ENCODE measurements at regions not wholly inside any gene's neighbourhood (a gene's known extent, or its start where the extent isn't known, plus 50 kb on each side); places are given as distances from the start of the nearest gene placed in this dataset.

DNA sequence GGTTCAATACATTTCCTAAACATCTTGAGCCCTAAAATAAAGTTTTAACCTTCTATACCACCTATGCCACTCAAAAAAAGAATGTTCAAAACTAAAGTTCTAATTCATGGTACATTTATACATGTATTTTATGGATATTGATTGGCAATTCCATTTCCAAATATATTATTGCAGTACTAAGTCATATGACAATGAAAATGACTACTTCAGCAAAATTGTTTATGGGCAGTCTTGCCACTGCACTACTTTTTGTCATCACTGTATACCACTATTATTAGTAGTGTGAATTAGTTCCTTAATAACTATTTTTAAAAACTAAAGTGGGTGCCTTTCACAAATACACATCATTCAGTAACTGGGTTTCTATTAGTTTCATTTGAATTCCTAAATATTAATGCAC is 199.6 kb upstream of the CYLC2 start:
- ATAC-seq = no peak

DNA sequence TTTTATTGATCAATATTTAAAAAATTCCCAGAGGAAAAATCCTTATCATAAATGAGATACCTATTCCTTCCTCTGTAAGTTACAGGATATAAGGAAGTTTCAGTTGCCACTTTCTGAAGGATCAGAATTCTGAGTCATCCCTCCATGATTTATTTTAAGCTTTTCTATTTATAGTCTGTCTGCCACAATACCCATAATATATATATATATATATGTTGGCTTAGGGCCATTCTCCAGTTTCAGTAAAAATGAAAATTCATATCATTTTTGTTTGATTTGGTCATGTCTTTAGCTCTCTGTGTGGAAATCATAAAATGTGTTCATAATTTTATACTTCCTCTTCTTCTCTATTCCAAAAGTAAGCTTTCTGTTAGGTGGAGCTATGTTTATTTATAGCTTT is 215.8 kb upstream of the CYLC2 start:
- H3K27ac ChIP-seq (ENCODE audit: low read length) = no peak overlapping the region
- ChIA-PET POLR2A (no interaction called here), CTCF (no interaction called here)
- H3K4me1 ChIP-seq (ENCODE audit: control insufficient read depth, insufficient read depth, low read length) = no peaks in the 10 kb centered on the region
- H3K27me3 ChIP-seq (ENCODE audit: control insufficient read depth, insufficient read depth, low read length) = no peaks in the 10 kb centered on the region
- DNase-seq (ENCODE audit: low read depth, low spot score) (no peak), ATAC-seq (no peak)
- TF ChIP-seq, protein P1, sequence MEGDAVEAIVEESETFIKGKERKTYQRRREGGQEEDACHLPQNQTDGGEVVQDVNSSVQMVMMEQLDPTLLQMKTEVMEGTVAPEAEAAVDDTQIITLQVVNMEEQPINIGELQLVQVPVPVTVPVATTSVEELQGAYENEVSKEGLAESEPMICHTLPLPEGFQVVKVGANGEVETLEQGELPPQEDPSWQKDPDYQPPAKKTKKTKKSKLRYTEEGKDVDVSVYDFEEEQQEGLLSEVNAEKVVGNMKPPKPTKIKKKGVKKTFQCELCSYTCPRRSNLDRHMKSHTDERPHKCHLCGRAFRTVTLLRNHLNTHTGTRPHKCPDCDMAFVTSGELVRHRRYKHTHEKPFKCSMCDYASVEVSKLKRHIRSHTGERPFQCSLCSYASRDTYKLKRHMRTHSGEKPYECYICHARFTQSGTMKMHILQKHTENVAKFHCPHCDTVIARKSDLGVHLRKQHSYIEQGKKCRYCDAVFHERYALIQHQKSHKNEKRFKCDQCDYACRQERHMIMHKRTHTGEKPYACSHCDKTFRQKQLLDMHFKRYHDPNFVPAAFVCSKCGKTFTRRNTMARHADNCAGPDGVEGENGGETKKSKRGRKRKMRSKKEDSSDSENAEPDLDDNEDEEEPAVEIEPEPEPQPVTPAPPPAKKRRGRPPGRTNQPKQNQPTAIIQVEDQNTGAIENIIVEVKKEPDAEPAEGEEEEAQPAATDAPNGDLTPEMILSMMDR (IDR thresholded peaks at IDR 0.05) = no peak
- TF ChIP-seq SIN3A (IDR thresholded peaks at IDR 0.05; ENCODE audit: borderline replicate concordance, insufficient read depth, low read depth, low read length) (no peak), TCF7L2 (IDR thresholded peaks at IDR 0.05; ENCODE audit: low read depth, low read length) (no peak), POLR2AphosphoS5 (IDR thresholded peaks at IDR 0.05; ENCODE audit: low read depth, low read length) (no peak)
- TF ChIP-seq, protein P2, sequence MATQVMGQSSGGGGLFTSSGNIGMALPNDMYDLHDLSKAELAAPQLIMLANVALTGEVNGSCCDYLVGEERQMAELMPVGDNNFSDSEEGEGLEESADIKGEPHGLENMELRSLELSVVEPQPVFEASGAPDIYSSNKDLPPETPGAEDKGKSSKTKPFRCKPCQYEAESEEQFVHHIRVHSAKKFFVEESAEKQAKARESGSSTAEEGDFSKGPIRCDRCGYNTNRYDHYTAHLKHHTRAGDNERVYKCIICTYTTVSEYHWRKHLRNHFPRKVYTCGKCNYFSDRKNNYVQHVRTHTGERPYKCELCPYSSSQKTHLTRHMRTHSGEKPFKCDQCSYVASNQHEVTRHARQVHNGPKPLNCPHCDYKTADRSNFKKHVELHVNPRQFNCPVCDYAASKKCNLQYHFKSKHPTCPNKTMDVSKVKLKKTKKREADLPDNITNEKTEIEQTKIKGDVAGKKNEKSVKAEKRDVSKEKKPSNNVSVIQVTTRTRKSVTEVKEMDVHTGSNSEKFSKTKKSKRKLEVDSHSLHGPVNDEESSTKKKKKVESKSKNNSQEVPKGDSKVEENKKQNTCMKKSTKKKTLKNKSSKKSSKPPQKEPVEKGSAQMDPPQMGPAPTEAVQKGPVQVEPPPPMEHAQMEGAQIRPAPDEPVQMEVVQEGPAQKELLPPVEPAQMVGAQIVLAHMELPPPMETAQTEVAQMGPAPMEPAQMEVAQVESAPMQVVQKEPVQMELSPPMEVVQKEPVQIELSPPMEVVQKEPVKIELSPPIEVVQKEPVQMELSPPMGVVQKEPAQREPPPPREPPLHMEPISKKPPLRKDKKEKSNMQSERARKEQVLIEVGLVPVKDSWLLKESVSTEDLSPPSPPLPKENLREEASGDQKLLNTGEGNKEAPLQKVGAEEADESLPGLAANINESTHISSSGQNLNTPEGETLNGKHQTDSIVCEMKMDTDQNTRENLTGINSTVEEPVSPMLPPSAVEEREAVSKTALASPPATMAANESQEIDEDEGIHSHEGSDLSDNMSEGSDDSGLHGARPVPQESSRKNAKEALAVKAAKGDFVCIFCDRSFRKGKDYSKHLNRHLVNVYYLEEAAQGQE (IDR thresholded peaks at IDR 0.05; ENCODE audit: insufficient read depth in 1 of 2, low read depth in 2 of 2, low read length in 1 of 2) = no peak
- H3K4me3 ChIP-seq (ENCODE audit: low read depth in 2 of 2, low read length in 2 of 2) = no peak overlapping the region
- intact Hi-C loops (cut with micrococcal nuclease; ENCODE audit: unreplicated experiment) = no loop called here
- H3K9me3 ChIP-seq (ENCODE audit: control insufficient read depth, insufficient read depth, low read depth, low read length) = no peaks in the 10 kb centered on the region
- no peaks in the 10 kb centered on the region for H3K36me3 ChIP-seq (ENCODE audit: control insufficient read depth, insufficient read depth, low read length)
- BruUV-seq (replicated peaks) = no TSS peak
- in situ Hi-C loops (cut with HindIII; ENCODE audit: low pct_unique_long_range_greater_than_20kb, low sequenced_read_pairs) = no loop called here

More for the DNA sequence above, 199.6 kb upstream of the CYLC2 start:
- Histone ChIP-seq H3K36me3 (ENCODE audit: control insufficient read depth, insufficient read depth, low read length) (no peaks in the 10 kb centered on the region), H3K4me3 (ENCODE audit: low read depth in 2 of 2, low read length in 2 of 2) (no peak overlapping the region), H3K27ac (ENCODE audit: low read length) (no peak overlapping the region), H3K9me3 (ENCODE audit: control insufficient read depth, insufficient read depth, low read depth, low read length) (no peaks in the 10 kb centered on the region), H3K4me1 (ENCODE audit: control insufficient read depth, insufficient read depth, low read length) (no peaks in the 10 kb centered on the region), H3K27me3 (ENCODE audit: control insufficient read depth, insufficient read depth, low read length) (no peaks in the 10 kb centered on the region)
- DNase-seq (ENCODE audit: low read depth, low spot score) = no peak
- BruUV-seq (replicated peaks) = no TSS peak
- POLR2A ChIA-PET = no interaction called here
- TF ChIP-seq, protein P2 (IDR thresholded peaks at IDR 0.05; ENCODE audit: insufficient read depth in 1 of 2, low read depth in 2 of 2, low read length in 1 of 2) = no peak
- no peak for TF ChIP-seq TCF7L2 (IDR thresholded peaks at IDR 0.05; ENCODE audit: low read depth, low read length)
- TF ChIP-seq, protein P1 (IDR thresholded peaks at IDR 0.05) = no peak
- in situ Hi-C loops (cut with HindIII; ENCODE audit: low pct_unique_long_range_greater_than_20kb, low sequenced_read_pairs) = no loop called here
- CTCF ChIA-PET = no interaction called here
- intact Hi-C loops (cut with micrococcal nuclease; ENCODE audit: unreplicated experiment) = no loop called here
